Psoas muscle (tissue), 7 donors: ENCODE measurements at regions not wholly inside any gene's neighbourhood (a gene's known extent, or its start where the extent isn't known, plus 50 kb on each side); places are given as distances from the start of the nearest gene placed in this dataset.

Source experiments
- ATAC-seq, 4 donors: fragments of 200-7000 bp; cut with Tn5 transposase; one replicate each; pipeline ENCODE4 v1.9.1; 2020; ENCODE audit warnings: moderate library complexity in 3 of 4, mild to moderate bottlenecking in 2 of 4
- DNase-seq, 2 donors: peaks; one replicate each; pipeline ENCODE4 v3.0.0-alpha.2; 2020
- H3K27ac ChIP-seq: fragments of 200-600 bp; one replicate; pipeline ENCODE4 v1.8.0; 2022
- H3K27me3 ChIP-seq, 3 donors: fragments of 200-600 bp in 1 of 3; one replicate each; pipeline versions ENCODE4 v1.6.1 to v1.8.0; 2013 to 2022; ENCODE audit warnings: low read length in 2 of 3, mild to moderate bottlenecking in 2 of 3, moderate library complexity in 1 of 3; ENCODE audit not compliant: insufficient read depth in 3 of 3
- H3K36me3 ChIP-seq, 2 donors: fragments of 200-600 bp in 1 of 2; one replicate each; pipeline versions ENCODE4 v1.6.1 to v1.8.0; 2013 to 2022; ENCODE audit warnings: low read depth in 1 of 2, mild to moderate bottlenecking in 1 of 2, moderate library complexity in 1 of 2; ENCODE audit not compliant: insufficient read depth in 1 of 2
- H3K4me1 ChIP-seq: fragments of 200-600 bp; one replicate; pipeline ENCODE4 v1.8.0; 2022
- H3K4me3 ChIP-seq: fragments of 200-600 bp; one replicate; pipeline ENCODE4 v1.8.0; 2022; ENCODE audit warnings: mild to moderate bottlenecking
- H3K9me3 ChIP-seq: fragments of 200-600 bp; one replicate; pipeline ENCODE4 v1.8.0; 2022
- CTCF ChIP-seq: fragments of 200-600 bp; IDR thresholded peaks from one replicate; pipeline ENCODE4 v1.8.0; 2022; ENCODE audit warnings: antibody characterized with exemption
- WGBS, 3 donors: extraction: QIAGEN DNeasy Blood & Tissue Kit; methylation state at CpG; one replicate each; pipeline versions ENCODE4 v1.1.6 to v1.1.7; 2013; 5-methylcytosine and 5-hydroxymethylcytosine counted together
- intact Hi-C, 2 donors: fragments of 100-400 bp; cut with DNase I; formaldehyde crosslinking; loops; one replicate each; pipeline versions ENCODE4 v1.11.0 to v1.14.2; 2022
- donor health status: healthy with polysubstance abuse.
- donor health status: DM: no; HTN: no; CAD: no; lungs with moderate emphysema.
- donor health status: Bipolar disorder and iron deficiency.
- donor health status: healthy.
- donor health status: DM: yes; HTN: yes; CAD: no.
- donor health status: DM: no; HTN: no; CAD: no.
- donor health status: DM: yes; HTN: yes; CAD: no.

GRCh38 chr12:97848051-97848450 is 385.4 kb downstream of the RMST start:
- H3K27me3 ChIP-seq = no peaks in the 10 kb centered on the region
- H3K4me1 ChIP-seq = no peaks in the 10 kb centered on the region
- H3K4me3 ChIP-seq = no peak overlapping the region
- no peaks in the 10 kb centered on the region for H3K9me3 ChIP-seq
- ATAC-seq (no peak), DNase-seq (no peak)
- no peak for TF ChIP-seq CTCF
- intact Hi-C loops = no loop called here
- WGBS, 3 donors = 56 to 85% (median 80%) methylated on average over 2 of the region's 2 CpGs
- H3K36me3 ChIP-seq = no peaks in the 10 kb centered on the region
- no peak overlapping the region for H3K27ac ChIP-seq

GRCh38 chr12:97854477-97854876 is 391.9 kb downstream of the RMST start:
- ATAC-seq (no peak), DNase-seq (no peak)
- Histone ChIP-seq H3K4me3 (no peak overlapping the region), H3K27ac (no peak overlapping the region), H3K36me3 (no peaks in the 10 kb centered on the region), H3K4me1 (no peaks in the 10 kb centered on the region), H3K27me3 (no peaks in the 10 kb centered on the region), H3K9me3 (no peaks in the 10 kb centered on the region)
- TF ChIP-seq CTCF = no peak
- intact Hi-C loops = no loop called here
- whole genome bisulfite sequencing, 3 donors = 83 to 95% (median 90%) methylated on average over 1 of the region's 1 CpG

- 46 to 66% (median 48%) methylated on average over 2 of the region's 2 CpGs for WGBS, 3 donors
Observed at GRCh38 chr12:97862072-97862471, 399.5 kb downstream of the RMST start.

GRCh38 chr12:97875064-97875463 is 412.5 kb downstream of the RMST start:
- Histone ChIP-seq H3K36me3 (no peaks in the 10 kb centered on the region), H3K27ac (no peak overlapping the region), H3K4me1 (no peaks in the 10 kb centered on the region), H3K27me3 (no peaks in the 10 kb centered on the region), H3K4me3 (no peak overlapping the region), H3K9me3 (no peaks in the 10 kb centered on the region)
- ATAC-seq = no peak
- intact Hi-C loops = no loop called here
- TF ChIP-seq CTCF = no peak
- no peak for DNase-seq
- WGBS, 3 donors = 90 to 95% (median 92%) methylated on average over 6 of the region's 6 CpGs

More at GRCh38 chr12:97862072-97862471, 399.5 kb downstream of the RMST start:
- no peak for TF ChIP-seq CTCF
- intact Hi-C loops = no loop called here
- no peaks in the 10 kb centered on the region for H3K36me3 ChIP-seq
- H3K4me1 ChIP-seq = no peaks in the 10 kb centered on the region
- H3K27me3 ChIP-seq = no peaks in the 10 kb centered on the region
- no peak overlapping the region for H3K27ac ChIP-seq
- no peak for ATAC-seq
- no peak for DNase-seq
- H3K9me3 ChIP-seq = no peaks in the 10 kb centered on the region
- no peak overlapping the region for H3K4me3 ChIP-seq

GRCh38 chr12:97876780-97877179 is 414.2 kb downstream of the RMST start:
- no peak for TF ChIP-seq CTCF
- WGBS, 3 donors = 54 to 58% (median 56%) methylated on average over 4 of the region's 4 CpGs
- DNase-seq (no peak), ATAC-seq (no peak)
- Histone ChIP-seq H3K27ac (no peak overlapping the region), H3K27me3 (no peaks in the 10 kb centered on the region), H3K4me3 (no peak overlapping the region), H3K4me1 (no peaks in the 10 kb centered on the region), H3K36me3 (no peaks in the 10 kb centered on the region), H3K9me3 (no peaks in the 10 kb centered on the region)
- intact Hi-C loops = no loop called here
